ENCODE measurements at regions not wholly inside any gene's neighbourhood (a gene's known extent, or its start where the extent isn't known, plus 50 kb on each side); places are given as distances from the start of the nearest gene placed in this dataset.

GRCh38 chr3:197440717-197441303, 115.0 kb downstream of the BDH1 start:
- Histone ChIP-seq H3K4me3 (ENCODE audit: low read length) (no peak overlapping the region), H3K36me3 (ENCODE audit: insufficient read depth, low read length) (no peaks in the 10 kb centered on the region), H3K27me3 (ENCODE audit: insufficient read depth, low read length, poor library complexity, severe bottlenecking) (no peaks in the 10 kb centered on the region), H3K27ac (ENCODE audit: low read depth, low read length) (no peak overlapping the region), H3K9me3 (ENCODE audit: low read length) (no peaks in the 10 kb centered on the region), H3K4me1 (ENCODE audit: insufficient read depth, low read length) (peaks cover 7% of the 10 kb centered on the region)
- Mint-ChIP-seq H3K27ac (peak overlapping the region in 1 of 8 donors; percentile 39), H3K9me3 (no peaks in the 10 kb centered on the region), H3K27me3 (peaks cover 20 to 53% of the 10 kb centered on the region in 2 donors), H3K36me3 (peaks cover 0 to 2% (median 0%) of the 10 kb centered on the region in 3 donors), H3K4me1 (no peaks in the 10 kb centered on the region), H3K4me3 (no peak overlapping the region)
- DNase-seq, result no peak
- CTCF ChIA-PET, result no interaction called here
- POLR2A ChIA-PET, result no interaction called here

- Mint-ChIP-seq H3K4me3 (no peak overlapping the region), H3K27ac (no peak overlapping the region), H3K27me3 (peaks cover 23 to 49% of the 10 kb centered on the region in 2 donors), H3K4me1 (no peaks in the 10 kb centered on the region), H3K36me3 (peaks cover 0 to 2% (median 0%) of the 10 kb centered on the region in 3 donors), H3K9me3 (no peaks in the 10 kb centered on the region)
- H3K4me3 ChIP-seq (ENCODE audit: low read length), result no peak overlapping the region
- H3K27ac ChIP-seq (ENCODE audit: low read depth, low read length), result no peak overlapping the region
- CTCF ChIA-PET, result interaction anchor here (1.0 kb wide), 1 partner anchor 15 kb away, joined by 5 read pairs; no protein-coding TSS in a partner anchor
- no peaks in the 10 kb centered on the region for H3K9me3 ChIP-seq (ENCODE audit: low read length)
- DNase-seq, result no peak
- H3K4me1 ChIP-seq (ENCODE audit: insufficient read depth, low read length), result no peaks in the 10 kb centered on the region
- no peaks in the 10 kb centered on the region for H3K36me3 ChIP-seq (ENCODE audit: insufficient read depth, low read length)
- POLR2A ChIA-PET, result no interaction called here
- H3K27me3 ChIP-seq (ENCODE audit: insufficient read depth, low read length, poor library complexity, severe bottlenecking), result no peaks in the 10 kb centered on the region
Measured at GRCh38 chr3:197438906-197439305, 116.9 kb downstream of the BDH1 start.

DNA sequence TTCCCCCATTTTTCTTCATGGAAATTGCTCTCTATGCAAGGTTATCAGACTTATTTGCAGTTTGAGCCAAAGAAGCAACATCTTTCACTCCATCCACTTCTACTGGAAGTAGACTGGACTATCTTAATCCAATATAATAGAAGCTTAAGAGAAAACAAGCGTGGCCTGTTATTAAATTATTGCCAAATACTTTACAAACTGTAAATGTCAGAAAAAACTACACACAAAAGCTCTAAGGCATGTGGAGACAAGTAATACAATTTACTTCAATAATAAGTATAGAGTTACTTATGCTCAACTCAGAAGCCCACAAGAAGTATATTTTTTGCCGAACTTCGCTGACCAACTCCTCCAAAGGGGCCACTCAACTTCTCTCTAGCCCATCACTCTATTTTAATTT, 120.3 kb downstream of the BDH1 start:
- Mint-ChIP-seq H3K36me3 (peaks cover 0 to 2% (median 0%) of the 10 kb centered on the region in 3 donors), H3K27me3 (peaks cover 17 to 50% of the 10 kb centered on the region in 2 donors), H3K4me3 (no peak overlapping the region), H3K4me1 (no peaks in the 10 kb centered on the region), H3K27ac (no peak overlapping the region), H3K9me3 (no peaks in the 10 kb centered on the region)
- H3K27me3 ChIP-seq (ENCODE audit: insufficient read depth, low read length, poor library complexity, severe bottlenecking), result no peaks in the 10 kb centered on the region
- DNase-seq, result no peak
- no peak overlapping the region for H3K27ac ChIP-seq (ENCODE audit: low read depth, low read length)
- H3K36me3 ChIP-seq (ENCODE audit: insufficient read depth, low read length), result no peaks in the 10 kb centered on the region
- POLR2A ChIA-PET, result no interaction called here
- H3K4me3 ChIP-seq (ENCODE audit: low read length), result no peak overlapping the region
- CTCF ChIA-PET, result no interaction called here
- H3K4me1 ChIP-seq (ENCODE audit: insufficient read depth, low read length), result no peaks in the 10 kb centered on the region
- H3K9me3 ChIP-seq (ENCODE audit: low read length), result no peaks in the 10 kb centered on the region

- ChIA-PET POLR2A (no interaction called here), CTCF (no interaction called here)
- peaks cover 0 to 2% (median 0%) of the 10 kb centered on the region in 3 donors for H3K36me3 Mint-ChIP-seq
- Histone ChIP-seq H3K4me1 (ENCODE audit: insufficient read depth, low read length) (no peaks in the 10 kb centered on the region), H3K27ac (ENCODE audit: low read depth, low read length) (no peak overlapping the region), H3K4me3 (ENCODE audit: low read length) (no peak overlapping the region), H3K36me3 (ENCODE audit: insufficient read depth, low read length) (no peaks in the 10 kb centered on the region), H3K27me3 (ENCODE audit: insufficient read depth, low read length, poor library complexity, severe bottlenecking) (no peaks in the 10 kb centered on the region), H3K9me3 (ENCODE audit: low read length) (no peaks in the 10 kb centered on the region)
- H3K4me3 Mint-ChIP-seq, result no peak overlapping the region
- no peaks in the 10 kb centered on the region for H3K9me3 Mint-ChIP-seq
- peaks cover 15 to 49% of the 10 kb centered on the region in 2 donors for H3K27me3 Mint-ChIP-seq
- no peaks in the 10 kb centered on the region for H3K4me1 Mint-ChIP-seq
- no peak for DNase-seq
- H3K27ac Mint-ChIP-seq, result no peak overlapping the region
Measured at GRCh38 chr3:197434830-197435229, 120.9 kb downstream of the BDH1 start.

- Mint-ChIP-seq H3K27me3 (peaks cover 12 to 53% of the 10 kb centered on the region in 2 donors), H3K9me3 (no peaks in the 10 kb centered on the region), H3K36me3 (no peaks in the 10 kb centered on the region), H3K27ac (no peak overlapping the region), H3K4me1 (peaks cover 8 to 14% (median 13%) of the 10 kb centered on the region in 3 donors), H3K4me3 (no peak overlapping the region)
- CTCF ChIA-PET, result no interaction called here
- H3K27me3 ChIP-seq (ENCODE audit: insufficient read depth, low read length, poor library complexity, severe bottlenecking), result no peaks in the 10 kb centered on the region
- H3K4me1 ChIP-seq (ENCODE audit: insufficient read depth, low read length), result peaks cover 16% of the 10 kb centered on the region
- no peak overlapping the region for H3K27ac ChIP-seq (ENCODE audit: low read depth, low read length)
- POLR2A ChIA-PET, result no interaction called here
- no peak overlapping the region for H3K4me3 ChIP-seq (ENCODE audit: low read length)
- H3K9me3 ChIP-seq (ENCODE audit: low read length), result no peaks in the 10 kb centered on the region
- no peaks in the 10 kb centered on the region for H3K36me3 ChIP-seq (ENCODE audit: insufficient read depth, low read length)
- DNase-seq, result no peak
Measured at GRCh38 chr3:197432384-197433127, 123.2 kb downstream of the BDH1 start.

GRCh38 chr3:197431346-197431910, 124.3 kb downstream of the BDH1 start:
- H3K27ac ChIP-seq (ENCODE audit: low read depth, low read length), result no peak overlapping the region
- no peak overlapping the region for H3K27ac Mint-ChIP-seq
- H3K36me3 ChIP-seq (ENCODE audit: insufficient read depth, low read length), result no peaks in the 10 kb centered on the region
- H3K9me3 ChIP-seq (ENCODE audit: low read length), result no peaks in the 10 kb centered on the region
- H3K27me3 ChIP-seq (ENCODE audit: insufficient read depth, low read length, poor library complexity, severe bottlenecking), result no peaks in the 10 kb centered on the region
- DNase-seq, result no peak
- no peaks in the 10 kb centered on the region for H3K9me3 Mint-ChIP-seq
- H3K4me3 ChIP-seq (ENCODE audit: low read length), result no peak overlapping the region
- peaks cover 12 to 58% of the 10 kb centered on the region in 2 donors for H3K27me3 Mint-ChIP-seq
- H3K4me1 Mint-ChIP-seq, result peaks cover 8 to 14% (median 13%) of the 10 kb centered on the region in 3 donors
- H3K4me1 ChIP-seq (ENCODE audit: insufficient read depth, low read length), result peaks cover 16% of the 10 kb centered on the region
- POLR2A ChIA-PET, result no interaction called here
- no peak overlapping the region for H3K4me3 Mint-ChIP-seq
- no peaks in the 10 kb centered on the region for H3K36me3 Mint-ChIP-seq
- CTCF ChIA-PET, result no interaction called here

DNA sequence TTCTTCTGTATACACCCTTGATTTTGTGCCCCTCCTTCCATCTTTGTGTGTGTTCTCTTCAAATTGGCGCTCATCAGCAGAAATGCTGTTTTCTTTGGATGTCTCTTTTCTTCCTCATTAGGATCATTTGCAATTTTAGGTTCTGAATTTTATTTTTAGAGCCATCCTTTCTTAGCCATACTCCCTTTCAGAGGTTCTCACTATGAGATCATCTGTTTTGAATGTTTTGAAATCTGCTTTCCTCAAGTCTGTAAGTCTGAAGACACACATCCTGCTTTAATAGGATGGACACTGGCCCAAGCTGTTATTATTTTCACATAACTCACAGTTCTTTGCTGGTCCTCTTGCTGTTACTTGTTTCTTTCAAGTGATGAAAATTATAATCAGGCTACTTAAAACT, 124.8 kb downstream of the BDH1 start:
- POLR2A ChIA-PET, result interaction anchor here (0.6 kb wide), 1 partner anchor 20 kb away, joined by 3 read pairs; no protein-coding TSS in a partner anchor
- peak overlapping the region in 1 of 8 donors; percentile 8 for H3K27ac Mint-ChIP-seq
- H3K36me3 Mint-ChIP-seq, result no peaks in the 10 kb centered on the region

GRCh38 chr3:197430502-197430901, 125.3 kb downstream of the BDH1 start:
- Mint-ChIP-seq H3K27me3 (peaks cover 12 to 58% of the 10 kb centered on the region in 2 donors), H3K4me3 (no peak overlapping the region), H3K9me3 (no peaks in the 10 kb centered on the region), H3K27ac (peak overlapping the region in 2 of 8 donors; percentile 8 to 35), H3K4me1 (peaks cover 8 to 14% (median 13%) of the 10 kb centered on the region in 3 donors), H3K36me3 (no peaks in the 10 kb centered on the region)
- no peaks in the 10 kb centered on the region for H3K27me3 ChIP-seq (ENCODE audit: insufficient read depth, low read length, poor library complexity, severe bottlenecking)
- peaks cover 16% of the 10 kb centered on the region for H3K4me1 ChIP-seq (ENCODE audit: insufficient read depth, low read length)
- ChIA-PET POLR2A (interaction anchor here (0.6 kb wide), 1 partner anchor 20 kb away, joined by 3 read pairs; no protein-coding TSS in a partner anchor), CTCF (no interaction called here)
- H3K36me3 ChIP-seq (ENCODE audit: insufficient read depth, low read length), result no peaks in the 10 kb centered on the region
- no peak overlapping the region for H3K4me3 ChIP-seq (ENCODE audit: low read length)
- no peak overlapping the region for H3K27ac ChIP-seq (ENCODE audit: low read depth, low read length)
- no peaks in the 10 kb centered on the region for H3K9me3 ChIP-seq (ENCODE audit: low read length)
- no peak for DNase-seq

More for the DNA sequence above, 124.8 kb downstream of the BDH1 start:
- CTCF ChIA-PET, result no interaction called here
- Mint-ChIP-seq H3K27me3 (peaks cover 12 to 58% of the 10 kb centered on the region in 2 donors), H3K4me1 (peaks cover 8 to 14% (median 13%) of the 10 kb centered on the region in 3 donors), H3K9me3 (no peaks in the 10 kb centered on the region), H3K4me3 (no peak overlapping the region)
- Histone ChIP-seq H3K27ac (ENCODE audit: low read depth, low read length) (no peak overlapping the region), H3K4me1 (ENCODE audit: insufficient read depth, low read length) (peaks cover 16% of the 10 kb centered on the region), H3K4me3 (ENCODE audit: low read length) (no peak overlapping the region), H3K27me3 (ENCODE audit: insufficient read depth, low read length, poor library complexity, severe bottlenecking) (no peaks in the 10 kb centered on the region), H3K9me3 (ENCODE audit: low read length) (no peaks in the 10 kb centered on the region), H3K36me3 (ENCODE audit: insufficient read depth, low read length) (no peaks in the 10 kb centered on the region)
- no peak for DNase-seq

Measured in CD8-positive, alpha-beta memory T cell (primary cell).